HG02840 (cell line): ENCODE measurements at regions not wholly inside any gene's neighbourhood (a gene's known extent, or its start where the extent isn't known, plus 50 kb on each side); places are given as distances from the start of the nearest gene placed in this dataset.

ENCODE experiments used
- ATAC-seq: cut with Tn5 transposase; IDR thresholded peaks from one replicate; pipeline ENCODE4 v1.9.1; 2021; ENCODE audit warnings: mild to moderate bottlenecking, moderate library complexity, moderate number of reproducible peaks; ENCODE audit not compliant: unreplicated experiment, low FRiP score

- no peak for ATAC-seq
Measured at GRCh38 chr11:109735128-109735527, 313.1 kb downstream of the C11orf87 start.

- ATAC-seq, result no peak
Measured at GRCh38 chr11:109739379-109739778, 317.4 kb downstream of the C11orf87 start.

GRCh38 chr11:109745996-109746625 is 324.1 kb downstream of the C11orf87 start:
- ATAC-seq, result no peak

GRCh38 chr11:109747839-109748238 is 325.8 kb downstream of the C11orf87 start:
- no peak for ATAC-seq

- ATAC-seq, result no peak
Measured at GRCh38 chr11:109749476-109749875, 327.5 kb downstream of the C11orf87 start.

GRCh38 chr11:109750964-109751363 is 329.0 kb downstream of the C11orf87 start:
- ATAC-seq, result no peak

GRCh38 chr11:109752212-109752825 is 330.3 kb downstream of the C11orf87 start:
- ATAC-seq, result no peak

GRCh38 chr11:109756521-109756920 is 334.5 kb downstream of the C11orf87 start:
- no peak for ATAC-seq

- no peak for ATAC-seq
Measured at GRCh38 chr11:109756951-109757350, 335.0 kb downstream of the C11orf87 start.

GRCh38 chr11:109762546-109762945 is 330.6 kb upstream of the ZC3H12C start:
- ATAC-seq, result no peak

- ATAC-seq, result no peak
Measured at GRCh38 chr11:109765709-109766311, 327.4 kb upstream of the ZC3H12C start.

- no peak for ATAC-seq
Measured at GRCh38 chr11:109769858-109770257, 323.3 kb upstream of the ZC3H12C start.

- no peak for ATAC-seq
Measured at GRCh38 chr11:109770323-109770722, 322.9 kb upstream of the ZC3H12C start.

- ATAC-seq, result no peak
Measured at GRCh38 chr11:109772892-109773291, 320.3 kb upstream of the ZC3H12C start.

GRCh38 chr11:109775686-109776085 is 317.5 kb upstream of the ZC3H12C start:
- no peak for ATAC-seq

GRCh38 chr11:109783014-109783413 is 310.2 kb upstream of the ZC3H12C start:
- no peak for ATAC-seq

- peak; percentile 83 for ATAC-seq
Measured at GRCh38 chr11:109783840-109784239, 309.4 kb upstream of the ZC3H12C start.

GRCh38 chr11:109784536-109784935 is 308.7 kb upstream of the ZC3H12C start:
- no peak for ATAC-seq

GRCh38 chr11:109785198-109785597 is 308.0 kb upstream of the ZC3H12C start:
- ATAC-seq, result no peak

GRCh38 chr11:109785714-109786113 is 307.5 kb upstream of the ZC3H12C start:
- no peak for ATAC-seq

GRCh38 chr11:109788948-109789490 is 304.2 kb upstream of the ZC3H12C start:
- no peak for ATAC-seq

- ATAC-seq, result no peak
Measured at GRCh38 chr11:109789901-109790300, 303.3 kb upstream of the ZC3H12C start.
